ENCODE measurements at regions not wholly inside any gene's neighbourhood (a gene's known extent, or its start where the extent isn't known, plus 50 kb on each side); places are given as distances from the start of the nearest gene placed in this dataset.

GRCh38 chr20:43846516-43846905 lies 68.1 kb upstream of the TOX2 start:
- ChIA-PET CTCF (no interaction called here), POLR2A (interaction anchor here (0.5 kb wide), 1 partner anchor 235 kb away, joined by 7 read pairs; no protein-coding TSS in a partner anchor)
- ATAC-seq, result no peak
- H3K27ac Mint-ChIP-seq, result no peak overlapping the region
- no peaks in the 10 kb centered on the region for H3K9me3 Mint-ChIP-seq
- no peak for DNase-seq (ENCODE audit: low spot score)
- no peaks in the 10 kb centered on the region for H3K36me3 Mint-ChIP-seq
- H3K27me3 Mint-ChIP-seq (ENCODE audit: low read depth), result no peaks in the 10 kb centered on the region; the same call in 1 of the 2 replicates
- TF ChIP-seq, protein P1, sequence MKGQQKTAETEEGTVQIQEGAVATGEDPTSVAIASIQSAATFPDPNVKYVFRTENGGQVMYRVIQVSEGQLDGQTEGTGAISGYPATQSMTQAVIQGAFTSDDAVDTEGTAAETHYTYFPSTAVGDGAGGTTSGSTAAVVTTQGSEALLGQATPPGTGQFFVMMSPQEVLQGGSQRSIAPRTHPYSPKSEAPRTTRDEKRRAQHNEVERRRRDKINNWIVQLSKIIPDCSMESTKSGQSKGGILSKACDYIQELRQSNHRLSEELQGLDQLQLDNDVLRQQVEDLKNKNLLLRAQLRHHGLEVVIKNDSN (CRISPR knock-in tag; IDR thresholded peaks at IDR 0.05), result no peak
- no peak for TF ChIP-seq ZBTB21 (CRISPR knock-in tag; IDR thresholded peaks at IDR 0.05; ENCODE audit: borderline replicate concordance)
- no peak for TF ChIP-seq AFF4 (CRISPR knock-in tag; IDR thresholded peaks at IDR 0.05; ENCODE audit: borderline replicate concordance)
- no peak for TF ChIP-seq ZSCAN18 (CRISPR knock-in tag; IDR thresholded peaks at IDR 0.05)
- TF ChIP-seq, protein P2, sequence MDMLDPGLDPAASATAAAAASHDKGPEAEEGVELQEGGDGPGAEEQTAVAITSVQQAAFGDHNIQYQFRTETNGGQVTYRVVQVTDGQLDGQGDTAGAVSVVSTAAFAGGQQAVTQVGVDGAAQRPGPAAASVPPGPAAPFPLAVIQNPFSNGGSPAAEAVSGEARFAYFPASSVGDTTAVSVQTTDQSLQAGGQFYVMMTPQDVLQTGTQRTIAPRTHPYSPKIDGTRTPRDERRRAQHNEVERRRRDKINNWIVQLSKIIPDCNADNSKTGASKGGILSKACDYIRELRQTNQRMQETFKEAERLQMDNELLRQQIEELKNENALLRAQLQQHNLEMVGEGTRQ (CRISPR knock-in tag; IDR thresholded peaks at IDR 0.05), result no peak
- TF ChIP-seq ZNF232 (CRISPR knock-in tag; IDR thresholded peaks at IDR 0.05), result no peak
- TF ChIP-seq, protein P3, sequence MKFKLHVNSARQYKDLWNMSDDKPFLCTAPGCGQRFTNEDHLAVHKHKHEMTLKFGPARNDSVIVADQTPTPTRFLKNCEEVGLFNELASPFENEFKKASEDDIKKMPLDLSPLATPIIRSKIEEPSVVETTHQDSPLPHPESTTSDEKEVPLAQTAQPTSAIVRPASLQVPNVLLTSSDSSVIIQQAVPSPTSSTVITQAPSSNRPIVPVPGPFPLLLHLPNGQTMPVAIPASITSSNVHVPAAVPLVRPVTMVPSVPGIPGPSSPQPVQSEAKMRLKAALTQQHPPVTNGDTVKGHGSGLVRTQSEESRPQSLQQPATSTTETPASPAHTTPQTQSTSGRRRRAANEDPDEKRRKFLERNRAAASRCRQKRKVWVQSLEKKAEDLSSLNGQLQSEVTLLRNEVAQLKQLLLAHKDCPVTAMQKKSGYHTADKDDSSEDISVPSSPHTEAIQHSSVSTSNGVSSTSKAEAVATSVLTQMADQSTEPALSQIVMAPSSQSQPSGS (CRISPR knock-in tag; IDR thresholded peaks at IDR 0.05; ENCODE audit: borderline replicate concordance, low read depth), result no peak
- TF ChIP-seq AR (CRISPR knock-in tag; IDR thresholded peaks at IDR 0.05), result no peak
- TF ChIP-seq OVOL2 (CRISPR knock-in tag; IDR thresholded peaks at IDR 0.05; ENCODE audit: borderline replicate concordance), result no peak
- no peak for TF ChIP-seq ZNF671 (CRISPR knock-in tag; IDR thresholded peaks at IDR 0.05)
- no peak for TF ChIP-seq HMGXB4 (CRISPR knock-in tag; IDR thresholded peaks at IDR 0.05)
- TF ChIP-seq KAT7 (CRISPR knock-in tag; IDR thresholded peaks at IDR 0.05; ENCODE audit: borderline replicate concordance), result no peak
- TF ChIP-seq NR3C1 (CRISPR knock-in tag; conservative IDR thresholded peaks at IDR 0.05; ENCODE audit: low read depth), result no peak
- no peak for TF ChIP-seq JAZF1 (CRISPR knock-in tag; IDR thresholded peaks at IDR 0.05)
- TF ChIP-seq PRRX2 (CRISPR knock-in tag; IDR thresholded peaks at IDR 0.05), result no peak
- TF ChIP-seq, protein P4, sequence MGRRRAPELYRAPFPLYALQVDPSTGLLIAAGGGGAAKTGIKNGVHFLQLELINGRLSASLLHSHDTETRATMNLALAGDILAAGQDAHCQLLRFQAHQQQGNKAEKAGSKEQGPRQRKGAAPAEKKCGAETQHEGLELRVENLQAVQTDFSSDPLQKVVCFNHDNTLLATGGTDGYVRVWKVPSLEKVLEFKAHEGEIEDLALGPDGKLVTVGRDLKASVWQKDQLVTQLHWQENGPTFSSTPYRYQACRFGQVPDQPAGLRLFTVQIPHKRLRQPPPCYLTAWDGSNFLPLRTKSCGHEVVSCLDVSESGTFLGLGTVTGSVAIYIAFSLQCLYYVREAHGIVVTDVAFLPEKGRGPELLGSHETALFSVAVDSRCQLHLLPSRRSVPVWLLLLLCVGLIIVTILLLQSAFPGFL (CRISPR knock-in tag; IDR thresholded peaks at IDR 0.05; ENCODE audit: borderline replicate concordance), result no peak
- no peak for TF ChIP-seq ZBTB43 (CRISPR knock-in tag; IDR thresholded peaks at IDR 0.05)
- TF ChIP-seq SMAD4 (CRISPR knock-in tag; IDR thresholded peaks at IDR 0.05), result no peak
- no peak for TF ChIP-seq CTCF (IDR thresholded peaks at IDR 0.05)
- no peak for TF ChIP-seq ZNF396 (CRISPR knock-in tag; IDR thresholded peaks at IDR 0.05; ENCODE audit: borderline replicate concordance)
- no peaks in the 10 kb centered on the region; the same call in 1 of the 2 replicates for H3K4me1 Mint-ChIP-seq
- no peak overlapping the region for H3K4me3 Mint-ChIP-seq
